Epithelial cell of esophagus (primary cell): ENCODE measurements at regions not wholly inside any gene's neighbourhood (a gene's known extent, or its start where the extent isn't known, plus 50 kb on each side); places are given as distances from the start of the nearest gene placed in this dataset.

Source experiments
- DNase-seq: peaks from one replicate; pipeline ENCODE4 v3.0.0; 2010; ENCODE audit warnings: low read depth
- H3K4me3 ChIP-seq: 2 replicates; pipeline ENCODE4 v1.5.1; 2011; ENCODE audit warnings: mild to moderate bottlenecking, low read length, control low read depth
- TF ChIP-seq, protein P1 (sequence below): IDR thresholded peaks from 2 replicates; pipeline ENCODE4 v1.5.1; 2011; ENCODE audit warnings: low read depth, mild to moderate bottlenecking, low read length, control low read depth, inconsistent platforms; ENCODE audit not compliant: insufficient read depth; ENCODE audit errors: missing control alignments

DNA sequence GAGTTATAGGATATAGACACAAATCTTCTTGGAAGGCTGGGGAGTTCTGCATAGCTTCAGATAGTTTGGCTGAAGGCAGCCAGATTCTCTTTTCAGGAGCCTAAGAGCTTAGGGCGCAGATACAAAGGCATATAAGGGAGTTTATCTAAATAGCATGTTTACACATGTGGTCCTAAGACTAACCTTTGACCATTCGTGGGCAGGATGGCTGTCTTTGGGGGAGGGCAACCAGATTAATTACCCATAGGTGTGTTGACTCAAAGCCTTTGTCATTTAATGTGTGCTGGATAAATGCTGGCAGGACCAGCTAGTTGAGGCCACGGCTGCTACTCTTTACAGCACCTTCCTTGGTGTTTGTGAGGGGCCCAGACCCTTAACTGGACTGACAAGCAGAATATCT, 71.8 kb downstream of the IER5 start:
- H3K4me3 ChIP-seq: no peak overlapping the region
- no peak for DNase-seq
- TF ChIP-seq, protein P1, sequence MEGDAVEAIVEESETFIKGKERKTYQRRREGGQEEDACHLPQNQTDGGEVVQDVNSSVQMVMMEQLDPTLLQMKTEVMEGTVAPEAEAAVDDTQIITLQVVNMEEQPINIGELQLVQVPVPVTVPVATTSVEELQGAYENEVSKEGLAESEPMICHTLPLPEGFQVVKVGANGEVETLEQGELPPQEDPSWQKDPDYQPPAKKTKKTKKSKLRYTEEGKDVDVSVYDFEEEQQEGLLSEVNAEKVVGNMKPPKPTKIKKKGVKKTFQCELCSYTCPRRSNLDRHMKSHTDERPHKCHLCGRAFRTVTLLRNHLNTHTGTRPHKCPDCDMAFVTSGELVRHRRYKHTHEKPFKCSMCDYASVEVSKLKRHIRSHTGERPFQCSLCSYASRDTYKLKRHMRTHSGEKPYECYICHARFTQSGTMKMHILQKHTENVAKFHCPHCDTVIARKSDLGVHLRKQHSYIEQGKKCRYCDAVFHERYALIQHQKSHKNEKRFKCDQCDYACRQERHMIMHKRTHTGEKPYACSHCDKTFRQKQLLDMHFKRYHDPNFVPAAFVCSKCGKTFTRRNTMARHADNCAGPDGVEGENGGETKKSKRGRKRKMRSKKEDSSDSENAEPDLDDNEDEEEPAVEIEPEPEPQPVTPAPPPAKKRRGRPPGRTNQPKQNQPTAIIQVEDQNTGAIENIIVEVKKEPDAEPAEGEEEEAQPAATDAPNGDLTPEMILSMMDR: no peak

DNA sequence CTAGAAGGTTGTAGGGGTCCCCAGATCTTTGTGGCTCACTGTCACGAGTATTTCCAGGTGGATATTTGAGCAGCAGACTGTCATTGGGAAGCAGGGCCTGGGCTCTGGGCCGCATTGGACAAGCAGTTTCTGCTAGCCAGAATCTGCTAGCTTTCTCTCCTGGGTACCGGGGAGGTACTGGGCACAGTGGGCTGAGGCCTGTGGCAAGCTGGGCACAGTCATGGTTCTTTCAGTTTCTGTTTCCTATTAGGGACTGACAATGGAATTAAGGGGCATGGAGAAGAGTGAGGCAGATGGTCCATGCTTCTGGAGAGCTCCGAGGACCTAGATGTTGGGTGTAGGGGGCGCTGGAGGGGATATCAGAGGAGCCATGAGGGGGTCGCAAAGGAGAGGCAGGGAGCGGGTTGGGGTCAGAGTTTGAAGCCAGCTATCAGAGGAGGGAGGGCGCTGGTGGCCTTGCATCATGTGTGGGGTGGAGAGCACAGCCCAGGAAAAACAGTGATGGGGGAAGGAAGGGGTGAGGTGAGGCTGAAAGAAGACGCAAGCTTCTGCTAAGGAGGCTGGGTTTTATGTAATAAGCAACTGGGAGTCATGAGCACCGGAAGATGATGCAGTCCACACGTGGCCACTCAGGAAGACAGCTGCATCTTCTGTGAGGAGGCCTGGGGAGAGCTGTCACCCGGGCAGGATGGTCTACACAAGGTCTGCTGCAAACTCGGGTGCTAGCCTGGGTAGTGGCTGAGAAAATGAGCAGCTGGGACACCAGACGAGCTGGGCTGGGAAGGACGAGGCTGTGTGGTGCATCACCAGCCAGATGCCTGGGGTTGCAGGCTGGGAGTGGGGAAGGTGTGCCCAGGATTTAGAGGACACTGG, 72.7 kb downstream of the IER5 start:
- H3K4me3 ChIP-seq: no peak overlapping the region
- no peak for DNase-seq
- TF ChIP-seq, protein P1: no peak

DNA sequence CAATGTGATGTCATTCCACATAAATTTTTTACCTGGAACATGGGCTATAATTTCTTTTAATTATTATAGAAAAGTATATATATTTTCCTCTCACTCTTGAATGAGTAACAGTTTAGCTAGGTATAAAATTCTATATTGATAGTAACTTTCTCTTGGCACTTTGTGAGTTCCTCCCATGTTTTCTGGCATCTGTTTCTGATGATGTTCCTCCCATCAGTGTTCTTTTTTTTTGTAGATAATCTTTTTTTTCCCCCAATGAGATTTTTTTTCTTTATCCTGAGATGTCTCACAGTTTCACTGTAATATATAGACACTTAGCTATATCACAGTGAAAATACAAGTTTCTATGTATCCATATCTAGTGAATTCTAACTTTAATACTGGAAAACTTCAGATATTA, 75.2 kb downstream of the IER5 start:
- H3K4me3 ChIP-seq: no peak overlapping the region
- no peak for DNase-seq
- TF ChIP-seq, protein P1: no peak

DNA sequence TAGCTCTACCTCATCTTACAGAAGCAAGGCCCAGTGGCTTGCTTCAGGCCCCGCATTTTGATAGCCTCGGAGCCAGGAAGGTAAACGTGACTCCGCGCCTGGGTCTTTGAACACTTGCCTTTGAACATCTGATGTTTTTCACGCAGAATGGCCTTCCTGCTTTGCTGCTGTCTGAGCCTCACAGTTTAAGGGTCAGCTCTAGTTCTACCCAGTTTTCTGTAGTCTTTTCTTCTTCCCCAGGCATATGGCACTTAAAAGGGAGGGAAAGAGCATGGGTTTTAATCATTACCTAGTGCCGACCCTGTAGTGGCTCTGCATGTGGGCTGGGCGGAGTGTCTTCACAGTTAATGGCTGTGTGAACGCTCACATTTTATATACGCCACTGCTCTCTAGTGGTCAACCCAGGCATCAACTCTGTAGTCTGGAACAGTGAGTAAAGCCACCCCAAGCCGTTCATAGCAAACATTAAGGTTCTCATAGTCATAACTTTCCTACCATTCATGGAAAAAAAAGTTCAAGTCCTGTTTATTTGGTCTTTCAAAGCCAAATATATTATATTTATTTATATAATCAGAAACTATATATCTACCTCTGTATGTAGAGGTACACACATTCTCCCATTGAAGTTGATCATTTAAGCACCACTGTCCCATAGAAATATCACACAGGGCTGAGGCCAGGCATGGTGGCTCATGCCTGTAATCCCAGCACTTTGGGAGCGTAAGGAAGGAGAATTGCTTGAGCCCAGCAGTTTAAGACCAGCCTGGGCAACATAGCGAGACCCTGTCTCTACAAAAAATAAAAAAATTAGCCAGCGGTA, 78.1 kb downstream of the IER5 start:
- TF ChIP-seq, protein P1: peak; percentile 94
- peak; percentile 80 for DNase-seq
- H3K4me3 ChIP-seq: no peak overlapping the region

DNA sequence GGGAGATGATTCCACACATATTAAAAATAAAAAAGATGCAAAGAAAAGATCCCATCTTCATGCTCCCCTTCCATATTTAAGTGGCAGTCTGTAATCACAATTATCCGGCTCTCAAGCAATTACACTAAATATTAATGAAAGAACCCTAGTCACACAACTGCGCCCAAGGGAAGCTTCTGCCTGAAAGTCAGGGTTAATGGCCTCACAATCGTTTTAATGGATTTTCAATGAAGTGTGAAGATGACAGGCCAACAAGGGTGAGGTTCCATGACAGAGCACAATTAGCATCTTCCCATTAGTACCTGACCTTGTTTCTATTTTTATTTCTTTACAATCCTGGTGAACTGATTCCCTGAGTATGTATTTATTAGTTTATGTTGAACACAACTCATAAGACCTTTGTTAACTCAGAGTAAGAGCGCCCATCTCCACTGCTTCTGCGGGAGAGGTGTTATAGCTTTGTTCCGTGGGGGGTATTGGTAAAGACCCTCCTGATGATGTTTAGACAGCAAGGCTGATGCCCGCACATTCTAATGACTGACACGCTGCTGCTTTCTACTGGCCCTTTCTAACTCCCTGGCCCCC, 80.9 kb downstream of the IER5 start:
- DNase-seq: no peak
- TF ChIP-seq, protein P1: no peak
- H3K4me3 ChIP-seq: no peak overlapping the region

DNA sequence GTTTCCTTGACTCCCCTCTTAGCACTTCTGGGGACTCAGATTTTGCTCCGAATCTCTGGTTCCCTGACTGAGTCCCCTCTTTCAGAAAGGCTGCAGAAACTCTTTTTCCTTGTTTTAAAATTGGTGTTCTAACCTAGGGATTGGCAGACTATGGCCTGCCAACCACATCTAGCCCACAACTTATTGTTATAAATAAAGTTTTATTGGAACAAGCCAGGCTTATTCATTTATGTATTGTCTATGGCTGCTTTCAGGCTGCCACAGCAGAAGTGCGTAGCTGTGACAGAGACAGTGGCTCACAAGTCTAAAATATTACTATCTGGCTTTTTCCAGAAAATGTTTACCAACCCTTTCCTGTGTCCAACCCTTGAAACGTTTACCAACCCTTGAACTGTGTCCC, 81.7 kb downstream of the IER5 start:
- DNase-seq: no peak
- TF ChIP-seq, protein P1: no peak
- no peak overlapping the region for H3K4me3 ChIP-seq
